ENCODE measurements at regions not wholly inside any gene's neighbourhood (a gene's known extent, or its start where the extent isn't known, plus 50 kb on each side); places are given as distances from the start of the nearest gene placed in this dataset.

GRCh38 chr17:72206376-72206775 lies 85.6 kb downstream of the SOX9 start (continued):
- TF ChIP-seq NFE2L2 (conservative IDR thresholded peaks at IDR 0.05; ENCODE audit: low read length) (no peak), BHLHE40 (IDR thresholded peaks at IDR 0.05; ENCODE audit: low read depth, low read length) (no peak), JUNB (IDR thresholded peaks at IDR 0.05) (no peak), FOSB (CRISPR knock-in tag; IDR thresholded peaks at IDR 0.05) (no peak)

GRCh38 chr17:72208832-72209231 lies 88.0 kb downstream of the SOX9 start:
- POLR2A ChIA-PET, result no interaction called here
- H3K4me1 ChIP-seq, result no peaks in the 10 kb centered on the region
- TF ChIP-seq FOXS1 (CRISPR knock-in tag; IDR thresholded peaks at IDR 0.05) (no peak), ZC3H11A (IDR thresholded peaks at IDR 0.05) (no peak), ELK1 (IDR thresholded peaks at IDR 0.05; ENCODE audit: low read depth, low read length) (no peak), ZNF302 (CRISPR knock-in tag; IDR thresholded peaks at IDR 0.05) (no peak), EHMT2 (IDR thresholded peaks at IDR 0.05; ENCODE audit: low read depth) (no peak), SREBF2 (IDR thresholded peaks at IDR 0.05) (no peak), TFCP2L1 (CRISPR knock-in tag; IDR thresholded peaks at IDR 0.05) (no peak), HDAC2 (IDR thresholded peaks at IDR 0.05) (no peak), HES2 (IDR thresholded peaks at IDR 0.05) (no peak)
- TF ChIP-seq, protein P1, sequence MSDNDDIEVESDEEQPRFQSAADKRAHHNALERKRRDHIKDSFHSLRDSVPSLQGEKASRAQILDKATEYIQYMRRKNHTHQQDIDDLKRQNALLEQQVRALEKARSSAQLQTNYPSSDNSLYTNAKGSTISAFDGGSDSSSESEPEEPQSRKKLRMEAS (IDR thresholded peaks at IDR 0.05), result no peak
- TF ChIP-seq, protein P2, sequence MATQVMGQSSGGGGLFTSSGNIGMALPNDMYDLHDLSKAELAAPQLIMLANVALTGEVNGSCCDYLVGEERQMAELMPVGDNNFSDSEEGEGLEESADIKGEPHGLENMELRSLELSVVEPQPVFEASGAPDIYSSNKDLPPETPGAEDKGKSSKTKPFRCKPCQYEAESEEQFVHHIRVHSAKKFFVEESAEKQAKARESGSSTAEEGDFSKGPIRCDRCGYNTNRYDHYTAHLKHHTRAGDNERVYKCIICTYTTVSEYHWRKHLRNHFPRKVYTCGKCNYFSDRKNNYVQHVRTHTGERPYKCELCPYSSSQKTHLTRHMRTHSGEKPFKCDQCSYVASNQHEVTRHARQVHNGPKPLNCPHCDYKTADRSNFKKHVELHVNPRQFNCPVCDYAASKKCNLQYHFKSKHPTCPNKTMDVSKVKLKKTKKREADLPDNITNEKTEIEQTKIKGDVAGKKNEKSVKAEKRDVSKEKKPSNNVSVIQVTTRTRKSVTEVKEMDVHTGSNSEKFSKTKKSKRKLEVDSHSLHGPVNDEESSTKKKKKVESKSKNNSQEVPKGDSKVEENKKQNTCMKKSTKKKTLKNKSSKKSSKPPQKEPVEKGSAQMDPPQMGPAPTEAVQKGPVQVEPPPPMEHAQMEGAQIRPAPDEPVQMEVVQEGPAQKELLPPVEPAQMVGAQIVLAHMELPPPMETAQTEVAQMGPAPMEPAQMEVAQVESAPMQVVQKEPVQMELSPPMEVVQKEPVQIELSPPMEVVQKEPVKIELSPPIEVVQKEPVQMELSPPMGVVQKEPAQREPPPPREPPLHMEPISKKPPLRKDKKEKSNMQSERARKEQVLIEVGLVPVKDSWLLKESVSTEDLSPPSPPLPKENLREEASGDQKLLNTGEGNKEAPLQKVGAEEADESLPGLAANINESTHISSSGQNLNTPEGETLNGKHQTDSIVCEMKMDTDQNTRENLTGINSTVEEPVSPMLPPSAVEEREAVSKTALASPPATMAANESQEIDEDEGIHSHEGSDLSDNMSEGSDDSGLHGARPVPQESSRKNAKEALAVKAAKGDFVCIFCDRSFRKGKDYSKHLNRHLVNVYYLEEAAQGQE (IDR thresholded peaks at IDR 0.05), result no peak
- ATAC-seq (no peak), FAIRE-seq (peak; percentile 7), DNase-seq (ENCODE audit: low read depth in 1 of 2, low spot score in 1 of 2) (no peak)
- CTCF ChIA-PET, result no interaction called here
- H3K4me3 ChIP-seq, result no peak overlapping the region
- no peak overlapping the region for H3K27ac ChIP-seq
- H3K9me3 ChIP-seq, result no peaks in the 10 kb centered on the region
- no peak overlapping the region for H3K4me2 ChIP-seq

- POLR2A ChIA-PET, result no interaction called here
These were observed 91.2 kb downstream of the SOX9 start for GRCh38 chr17:72212041-72212440.

More at GRCh38 chr17:72212041-72212440, 91.2 kb downstream of the SOX9 start:
- TF ChIP-seq SREBF2 (IDR thresholded peaks at IDR 0.05) (no peak), EP300 (IDR thresholded peaks at IDR 0.05) (no peak), GATA3 (IDR thresholded peaks at IDR 0.05; ENCODE audit: borderline replicate concordance) (no peak), NPAS2 (CRISPR knock-in tag; IDR thresholded peaks at IDR 0.05; ENCODE audit: borderline replicate concordance) (no peak), PBX3 (IDR thresholded peaks at IDR 0.05) (no peak), NFE2L2 (conservative IDR thresholded peaks at IDR 0.05; ENCODE audit: low read length) (no peak), EHF (CRISPR knock-in tag; IDR thresholded peaks at IDR 0.05) (no peak), ZNF302 (CRISPR knock-in tag; IDR thresholded peaks at IDR 0.05) (no peak), NR3C1 (IDR thresholded peaks at IDR 0.05) (no peak), CHD4 (IDR thresholded peaks at IDR 0.05; ENCODE audit: borderline replicate concordance) (no peak), ESRRA (IDR thresholded peaks at IDR 0.05; ENCODE audit: borderline replicate concordance, low read length) (no peak), EHMT2 (IDR thresholded peaks at IDR 0.05; ENCODE audit: low read depth) (no peak), MYC (IDR thresholded peaks at IDR 0.05; ENCODE audit: borderline replicate concordance, low read length) (no peak), JUN (IDR thresholded peaks at IDR 0.05) (no peak), BCL3 (IDR thresholded peaks at IDR 0.05) (no peak), KDM1A (IDR thresholded peaks at IDR 0.05; ENCODE audit: low read depth) (no peak), HES2 (IDR thresholded peaks at IDR 0.05) (no peak), HOXB5 (CRISPR knock-in tag; IDR thresholded peaks at IDR 0.05) (no peak)
- H3K9me3 ChIP-seq, result 0 out of 3 replicates have a peak, but pooled peaks cover 4% of the 10 kb centered on the region
- no peak overlapping the region for H3K4me3 ChIP-seq
- no peak overlapping the region for H3K4me2 ChIP-seq
- DNase-seq (ENCODE audit: low read depth in 1 of 2, low spot score in 1 of 2) (no peak), ATAC-seq (no peak), FAIRE-seq (no peak)
- H3K4me1 ChIP-seq, result no peaks in the 10 kb centered on the region
- 71% methylated on average over 5 of the region's 5 CpGs for WGBS (ENCODE audit: missing lambda C conversion rate)
- no peak overlapping the region for H3K27ac ChIP-seq
- CTCF ChIA-PET, result interaction anchor here (1.9 kb wide), 1 partner anchor 8 kb away, joined by 5 read pairs; no protein-coding TSS in a partner anchor
